K562 (cell line): ENCODE measurements at regions not wholly inside any gene's neighbourhood (a gene's known extent, or its start where the extent isn't known, plus 50 kb on each side); places are given as distances from the start of the nearest gene placed in this dataset.

Experiments used
- BRF1 ChIP-seq: IDR thresholded peaks from 3 replicates; pipeline ENCODE4 v1.6.1; 2011; ENCODE audit warnings: borderline replicate concordance, mild to moderate bottlenecking; ENCODE audit not compliant: insufficient read length; ENCODE audit errors: extremely low read depth
- CAMTA2 ChIP-seq: fragments of 250-450 bp; sonication (Bioruptor Pico); conservative IDR thresholded peaks from 2 replicates; pipeline ENCODE4 v1.5.1; 2022
- ESRRA ChIP-seq: fragments of 450-650 bp; IDR thresholded peaks from 2 replicates; pipeline ENCODE4 v1.6.1; 2014; ENCODE audit warnings: low read depth, mild to moderate bottlenecking, moderate library complexity, borderline replicate concordance
- HDAC8 ChIP-seq: fragments of 450-650 bp; IDR thresholded peaks from 2 replicates; pipeline ENCODE4 v1.6.1; 2016; ENCODE audit warnings: mild to moderate bottlenecking, missing genetic modification characterization, moderate library complexity, missing compliant biosample characterization
- HES1 ChIP-seq: fragments of 450-650 bp; IDR thresholded peaks from 2 replicates; pipeline ENCODE4 v1.6.1; 2016; ENCODE audit warnings: low read depth, mild to moderate bottlenecking, moderate library complexity
- HMG20A ChIP-seq: fragments of 450-650 bp; formaldehyde crosslinking; conservative IDR thresholded peaks from 2 replicates; pipeline ENCODE4 v1.4.0; 2020; ENCODE audit warnings: mild to moderate bottlenecking, mixed read lengths
- HNRNPH1 ChIP-seq: fragments of 200-400 bp; formaldehyde crosslinking; optimal IDR thresholded peaks from 2 replicates; pipeline ENCODE3; 2017; ENCODE audit warnings: low read depth, mild to moderate bottlenecking, low read length, moderate library complexity
- MAZ ChIP-seq, 2 experiments: fragments of 450-650 bp in 1 of 2; sonication (generic) in 1 of 2; formaldehyde crosslinking; IDR thresholded peaks in 1 of 2; conservative IDR thresholded peaks in 1 of 2; 2 replicates each; pipeline versions ENCODE4 v1.4.0 to v1.5.0; 2020; ENCODE audit warnings: mild to moderate bottlenecking in 1 of 2, missing genetic modification reagents in 1 of 2
- NBN ChIP-seq: fragments of 450-650 bp; IDR thresholded peaks from 2 replicates; pipeline ENCODE4 v1.6.1; 2016; ENCODE audit warnings: low read depth, mild to moderate bottlenecking
- NFATC3 ChIP-seq: fragments of 450-650 bp; IDR thresholded peaks from 2 replicates; pipeline ENCODE4 v1.6.1; 2017; ENCODE audit warnings: mild to moderate bottlenecking
- RFX1 ChIP-seq: fragments of 450-650 bp; IDR thresholded peaks from 2 replicates; pipeline ENCODE4 v1.6.1; 2016; ENCODE audit warnings: mild to moderate bottlenecking, moderate library complexity
- SMARCA4 ChIP-seq: fragments of 450-650 bp; IDR thresholded peaks from 2 replicates; pipeline ENCODE4 v1.6.1; 2016
- SNRNP70 ChIP-seq: fragments of 200-400 bp; formaldehyde crosslinking; optimal IDR thresholded peaks from 2 replicates; pipeline ENCODE3; 2017; ENCODE audit warnings: low read depth, low read length
- ZNF146 ChIP-seq: IDR thresholded peaks from one replicate; pipeline ENCODE4 v1.6.1; 2018; ENCODE audit warnings: missing compliant biosample characterization; ENCODE audit not compliant: unreplicated experiment
- ZNF197 ChIP-seq: fragments of 200-800 bp; sonication (Bioruptor generic); IDR thresholded peaks from 2 replicates; pipeline ENCODE4 v1.6.1; 2016; ENCODE audit warnings: low read depth, missing genetic modification characterization, missing compliant biosample characterization
- ZNF24 ChIP-seq: fragments of 450-650 bp; IDR thresholded peaks from 2 replicates; pipeline ENCODE4 v1.6.1; 2016
- ZNF3 ChIP-seq: fragments of 250-450 bp; sonication (Bioruptor Pico); IDR thresholded peaks from 2 replicates; pipeline ENCODE4 v1.5.0; 2021; ENCODE audit warnings: mild to moderate bottlenecking, moderate library complexity
- ZNF384 ChIP-seq: IDR thresholded peaks from 2 replicates; pipeline ENCODE4 v1.6.1; 2012; ENCODE audit warnings: low read depth, low read length, improper control_type of control experiment
- ZSCAN29 ChIP-seq: fragments of 450-650 bp; IDR thresholded peaks from 2 replicates; pipeline ENCODE4 v1.6.1; 2017
- TF ChIP-seq, protein P1 (sequence below), 2 experiments: fragments of 450-650 bp in 1 of 2; IDR thresholded peaks; 2 replicates each; pipeline ENCODE4 v1.6.1; 2011 to 2017; ENCODE audit warnings: low read depth in 2 of 2, antibody characterized with exemption in 1 of 2, borderline replicate concordance in 1 of 2, low read length in 1 of 2, mild to moderate bottlenecking in 1 of 2, mixed read lengths in 1 of 2; ENCODE audit not compliant: control insufficient read depth in 1 of 2
- TF ChIP-seq, protein P2 (sequence below), 3 experiments: IDR thresholded peaks in 2 of 3; conservative IDR thresholded peaks in 1 of 3; 2 replicates each; pipeline ENCODE4 v1.5.1; 2011 to 2012; ENCODE audit warnings: low read length in 3 of 3, mild to moderate bottlenecking in 3 of 3, control low read depth in 2 of 3, improper control_type of control experiment in 1 of 3, inconsistent platforms in 1 of 3, low read depth in 1 of 3, mixed read lengths in 1 of 3, moderate library complexity in 1 of 3; ENCODE audit not compliant: insufficient read depth in 2 of 3
- TF ChIP-seq, protein P3 (sequence below): sonication (generic); formaldehyde crosslinking; IDR thresholded peaks from 2 replicates; pipeline ENCODE4 v1.9.0; 2022; ENCODE audit warnings: mild to moderate bottlenecking, missing genetic modification reagents

GRCh38 chr1:161427733-161428516 lies 60.2 kb upstream of the CFAP126 start (continued):
- peak; percentile 21 to 56; a peak in 3 of 4 replicates for TF ChIP-seq MAZ (CRISPR knock-in tag; conservative IDR thresholded peaks at IDR 0.05 in 1 of 2, IDR thresholded peaks at IDR 0.05 in 1 of 2)
- TF ChIP-seq HMG20A (CRISPR knock-in tag), result no peak
- TF ChIP-seq HDAC8 (tag), result no peak
- TF ChIP-seq NFATC3, result no peak; the same call in 1 of the 2 replicates
- peak; percentile 15; the same call in 1 of the 2 replicates for TF ChIP-seq HES1
- TF ChIP-seq HNRNPH1, result no peak
- TF ChIP-seq, protein P1, sequence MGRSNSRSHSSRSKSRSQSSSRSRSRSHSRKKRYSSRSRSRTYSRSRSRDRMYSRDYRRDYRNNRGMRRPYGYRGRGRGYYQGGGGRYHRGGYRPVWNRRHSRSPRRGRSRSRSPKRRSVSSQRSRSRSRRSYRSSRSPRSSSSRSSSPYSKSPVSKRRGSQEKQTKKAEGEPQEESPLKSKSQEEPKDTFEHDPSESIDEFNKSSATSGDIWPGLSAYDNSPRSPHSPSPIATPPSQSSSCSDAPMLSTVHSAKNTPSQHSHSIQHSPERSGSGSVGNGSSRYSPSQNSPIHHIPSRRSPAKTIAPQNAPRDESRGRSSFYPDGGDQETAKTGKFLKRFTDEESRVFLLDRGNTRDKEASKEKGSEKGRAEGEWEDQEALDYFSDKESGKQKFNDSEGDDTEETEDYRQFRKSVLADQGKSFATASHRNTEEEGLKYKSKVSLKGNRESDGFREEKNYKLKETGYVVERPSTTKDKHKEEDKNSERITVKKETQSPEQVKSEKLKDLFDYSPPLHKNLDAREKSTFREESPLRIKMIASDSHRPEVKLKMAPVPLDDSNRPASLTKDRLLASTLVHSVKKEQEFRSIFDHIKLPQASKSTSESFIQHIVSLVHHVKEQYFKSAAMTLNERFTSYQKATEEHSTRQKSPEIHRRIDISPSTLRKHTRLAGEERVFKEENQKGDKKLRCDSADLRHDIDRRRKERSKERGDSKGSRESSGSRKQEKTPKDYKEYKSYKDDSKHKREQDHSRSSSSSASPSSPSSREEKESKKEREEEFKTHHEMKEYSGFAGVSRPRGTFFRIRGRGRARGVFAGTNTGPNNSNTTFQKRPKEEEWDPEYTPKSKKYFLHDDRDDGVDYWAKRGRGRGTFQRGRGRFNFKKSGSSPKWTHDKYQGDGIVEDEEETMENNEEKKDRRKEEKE (IDR thresholded peaks at IDR 0.05; ENCODE audit: borderline replicate concordance in 1 of 2, control insufficient read depth in 1 of 2, low read depth in 2 of 2, low read length in 1 of 2), result no peak
- TF ChIP-seq CAMTA2 (CRISPR knock-in tag), result no peak
- no peak; the same call in none of the 2 replicates for TF ChIP-seq NBN
- TF ChIP-seq SMARCA4, result no peak
- no peak for TF ChIP-seq ZNF197 (CRISPR knock-in tag)
- TF ChIP-seq ZNF384, result 0 out of 2 replicates have a peak, but pooled peaks have one; percentile 42
- 0 out of 2 replicates have a peak, but pooled peaks have one; percentile 18 for TF ChIP-seq ZSCAN29
- TF ChIP-seq, protein P2, sequence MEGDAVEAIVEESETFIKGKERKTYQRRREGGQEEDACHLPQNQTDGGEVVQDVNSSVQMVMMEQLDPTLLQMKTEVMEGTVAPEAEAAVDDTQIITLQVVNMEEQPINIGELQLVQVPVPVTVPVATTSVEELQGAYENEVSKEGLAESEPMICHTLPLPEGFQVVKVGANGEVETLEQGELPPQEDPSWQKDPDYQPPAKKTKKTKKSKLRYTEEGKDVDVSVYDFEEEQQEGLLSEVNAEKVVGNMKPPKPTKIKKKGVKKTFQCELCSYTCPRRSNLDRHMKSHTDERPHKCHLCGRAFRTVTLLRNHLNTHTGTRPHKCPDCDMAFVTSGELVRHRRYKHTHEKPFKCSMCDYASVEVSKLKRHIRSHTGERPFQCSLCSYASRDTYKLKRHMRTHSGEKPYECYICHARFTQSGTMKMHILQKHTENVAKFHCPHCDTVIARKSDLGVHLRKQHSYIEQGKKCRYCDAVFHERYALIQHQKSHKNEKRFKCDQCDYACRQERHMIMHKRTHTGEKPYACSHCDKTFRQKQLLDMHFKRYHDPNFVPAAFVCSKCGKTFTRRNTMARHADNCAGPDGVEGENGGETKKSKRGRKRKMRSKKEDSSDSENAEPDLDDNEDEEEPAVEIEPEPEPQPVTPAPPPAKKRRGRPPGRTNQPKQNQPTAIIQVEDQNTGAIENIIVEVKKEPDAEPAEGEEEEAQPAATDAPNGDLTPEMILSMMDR (IDR thresholded peaks at IDR 0.05 in 2 of 3, conservative IDR thresholded peaks at IDR 0.05 in 1 of 3; ENCODE audit: insufficient read depth in 2 of 3, low read depth in 1 of 3, low read length in 3 of 3), result 0 out of 6 replicates have a peak, but pooled peaks of 1 of the 3 experiments have one; percentile 8
- no peak for TF ChIP-seq RFX1
- peak; percentile 14; the same call in 1 of the 2 replicates for TF ChIP-seq ZNF24
- TF ChIP-seq, protein P3, sequence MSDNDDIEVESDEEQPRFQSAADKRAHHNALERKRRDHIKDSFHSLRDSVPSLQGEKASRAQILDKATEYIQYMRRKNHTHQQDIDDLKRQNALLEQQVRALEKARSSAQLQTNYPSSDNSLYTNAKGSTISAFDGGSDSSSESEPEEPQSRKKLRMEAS (CRISPR knock-in tag), result no peak
- TF ChIP-seq ESRRA, result no peak
- no peak for TF ChIP-seq SNRNP70
- no peak for TF ChIP-seq ZNF146 (CRISPR knock-in tag)
- TF ChIP-seq BRF1, result peak; percentile 40
- TF ChIP-seq ZNF3 (CRISPR knock-in tag), result no peak
